Esophagus muscularis mucosa (tissue), 4 donors: ENCODE measurements at regions not wholly inside any gene's neighbourhood (a gene's known extent, or its start where the extent isn't known, plus 50 kb on each side); places are given as distances from the start of the nearest gene placed in this dataset.

Experiments
- CTCF ChIP-seq, 3 experiments: fragments of 200-600 bp in 2 of 3; fragments of 450-650 bp in 1 of 3; sonication (generic) in 2 of 3; IDR thresholded peaks; one replicate each; pipeline ENCODE4 v1.5.1; 2017 to 2019; ENCODE audit warnings: antibody characterized with exemption in 3 of 3, mild to moderate bottlenecking in 2 of 3, moderate library complexity in 1 of 3
- EP300 ChIP-seq: sonication (generic); formaldehyde crosslinking; IDR thresholded peaks from one replicate; pipeline ENCODE4 v1.6.1; 2017; ENCODE audit warnings: antibody characterized with exemption
- POLR2A ChIP-seq: fragments of 450-650 bp; IDR thresholded peaks from one replicate; pipeline ENCODE4 v1.6.1; 2017; ENCODE audit warnings: antibody characterized with exemption, moderate library complexity, mild to moderate bottlenecking, low read depth
- POLR2AphosphoS5 ChIP-seq, 2 donors: sonication (generic); formaldehyde crosslinking; IDR thresholded peaks; one replicate each; pipeline ENCODE4 v1.6.1; 2017; ENCODE audit warnings: antibody characterized with exemption in 2 of 2

- TF ChIP-seq POLR2A (no peak), POLR2AphosphoS5 (IDR thresholded peaks at IDR 0.05) (no peak), CTCF (IDR thresholded peaks at IDR 0.05) (no peak), EP300 (no peak)
Observed at GRCh38 chr17:70017112-70017511, 57.9 kb upstream of the KCNJ16 start.
